Astrocyte (in vitro differentiated cells and primary cell): ENCODE measurements at regions not wholly inside any gene's neighbourhood (a gene's known extent, or its start where the extent isn't known, plus 50 kb on each side); places are given as distances from the start of the nearest gene placed in this dataset.

Experiments
- CTCF ChIP-seq: IDR thresholded peaks from 2 replicates; pipeline ENCODE4 v1.5.1; 2011; ENCODE audit warnings: low read depth, mild to moderate bottlenecking, inconsistent platforms, low read length, moderate library complexity; ENCODE audit not compliant: insufficient read depth
- EZH2 ChIP-seq: IDR thresholded peaks from 2 replicates; pipeline ENCODE4 v1.6.1; 2012; ENCODE audit warnings: mild to moderate bottlenecking, low read length, inconsistent platforms; ENCODE audit not compliant: insufficient read depth

DNA sequence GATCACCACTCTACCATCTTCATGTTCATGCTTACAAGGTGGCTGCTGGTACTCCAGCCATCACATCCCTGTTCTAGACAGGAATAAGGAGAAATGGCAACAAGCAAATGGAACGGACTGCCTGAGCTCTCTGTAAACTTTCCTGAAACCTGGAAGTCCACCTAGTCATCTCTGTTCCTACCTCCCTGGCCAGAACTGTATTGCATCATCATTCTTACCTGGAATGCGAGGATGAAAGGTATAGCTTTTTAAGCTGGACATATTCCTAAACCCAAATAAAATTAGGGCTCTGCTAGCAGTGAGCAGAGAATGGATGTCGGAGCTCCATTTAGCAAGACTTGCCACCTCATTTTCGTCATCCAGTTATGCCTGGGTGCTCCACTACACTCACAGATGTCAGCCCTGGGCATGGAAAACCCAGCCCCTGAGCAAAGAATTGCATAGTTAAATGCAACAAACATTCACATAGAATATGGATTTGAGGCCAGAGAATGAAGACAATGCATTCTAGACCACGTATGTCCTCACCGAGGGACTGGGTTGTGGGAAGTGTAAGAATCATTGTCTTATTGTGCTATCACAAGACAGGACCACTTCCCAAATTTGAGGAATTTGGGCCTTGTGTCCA is 214.3 kb upstream of the CDYL start:
- TF ChIP-seq CTCF: no peak
- TF ChIP-seq EZH2: no peak
